Activated T-cell treated with anti-CD3 and anti-CD28 coated beads, Interleukin-2, amount 50 U/mL, for 24 hours (primary cell): ENCODE measurements at regions not wholly inside any gene's neighbourhood (a gene's known extent, or its start where the extent isn't known, plus 50 kb on each side); places are given as distances from the start of the nearest gene placed in this dataset.

Source experiments
- DNase-seq: peaks from one replicate; pipeline ENCODE4 v3.0.0-alpha.2; 2020
- H3K27ac Mint-ChIP-seq: 2 replicates; pipeline ENCODE4 v1.8.0; 2020; ENCODE audit warnings: mild to moderate bottlenecking, mixed read lengths
- H3K27me3 Mint-ChIP-seq: 2 replicates; pipeline ENCODE4 v1.8.0; 2020; ENCODE audit warnings: mixed read lengths
- H3K36me3 Mint-ChIP-seq: 2 replicates; pipeline ENCODE4 v1.8.0; 2020; ENCODE audit warnings: low read depth, mixed read lengths
- H3K4me1 Mint-ChIP-seq: 2 replicates; pipeline ENCODE4 v1.8.0; 2020; ENCODE audit warnings: low read depth, mixed read lengths
- H3K4me3 Mint-ChIP-seq: 2 replicates; pipeline ENCODE4 v1.8.0; 2020; ENCODE audit warnings: mild to moderate bottlenecking, moderate library complexity, mixed read lengths
- H3K9me3 Mint-ChIP-seq: 2 replicates; pipeline ENCODE4 v1.8.0; 2020; ENCODE audit warnings: mixed read lengths

DNA sequence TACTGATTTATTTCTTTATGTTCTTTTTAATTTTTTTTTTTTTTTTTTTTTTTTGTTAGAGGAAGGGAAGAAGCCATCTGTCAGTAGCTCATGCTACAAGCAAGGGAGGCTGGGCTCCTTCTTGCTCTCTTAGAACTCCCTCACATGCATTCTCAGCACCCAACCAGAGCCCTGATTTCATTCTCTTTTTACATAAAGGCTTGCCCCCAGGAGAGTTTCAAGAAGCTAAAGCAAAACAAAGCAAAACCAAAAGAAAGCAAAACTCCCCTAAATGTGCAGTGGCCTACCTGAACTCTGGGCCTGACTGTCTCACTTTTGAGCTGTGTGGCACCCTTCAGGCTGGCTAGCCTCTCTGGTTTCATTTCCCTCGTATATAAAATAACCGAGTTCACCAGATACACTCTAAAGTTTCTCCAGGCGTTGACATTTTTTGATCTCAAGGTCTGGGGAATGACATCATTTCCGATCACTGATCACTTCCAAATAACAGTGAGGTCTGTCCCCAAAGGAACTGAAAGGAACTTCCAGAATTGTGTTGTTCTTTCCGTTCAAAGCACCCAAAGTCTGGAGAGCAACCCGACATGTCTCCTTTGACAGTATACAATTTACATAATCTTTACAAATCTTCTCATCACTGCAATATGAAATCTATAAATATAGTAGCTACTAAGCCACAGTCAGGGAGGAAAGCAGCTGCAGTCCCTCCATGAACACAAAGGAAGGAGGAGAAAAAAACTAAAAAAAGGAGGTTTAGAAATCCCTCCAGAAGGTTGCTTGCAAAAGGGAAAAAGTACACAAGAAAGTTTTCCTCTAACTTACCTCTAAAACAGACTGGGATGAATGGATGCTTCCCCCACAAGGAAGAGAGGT lies 145.6 kb upstream of the NCK2 start:
- Mint-ChIP-seq H3K36me3 (no peaks in the 10 kb centered on the region), H3K9me3 (no peaks in the 10 kb centered on the region), H3K4me3 (no peak overlapping the region), H3K27me3 (no peaks in the 10 kb centered on the region), H3K4me1 (peaks cover 38% of the 10 kb centered on the region), H3K27ac (no peak overlapping the region)
- DNase-seq, result no peak

DNA sequence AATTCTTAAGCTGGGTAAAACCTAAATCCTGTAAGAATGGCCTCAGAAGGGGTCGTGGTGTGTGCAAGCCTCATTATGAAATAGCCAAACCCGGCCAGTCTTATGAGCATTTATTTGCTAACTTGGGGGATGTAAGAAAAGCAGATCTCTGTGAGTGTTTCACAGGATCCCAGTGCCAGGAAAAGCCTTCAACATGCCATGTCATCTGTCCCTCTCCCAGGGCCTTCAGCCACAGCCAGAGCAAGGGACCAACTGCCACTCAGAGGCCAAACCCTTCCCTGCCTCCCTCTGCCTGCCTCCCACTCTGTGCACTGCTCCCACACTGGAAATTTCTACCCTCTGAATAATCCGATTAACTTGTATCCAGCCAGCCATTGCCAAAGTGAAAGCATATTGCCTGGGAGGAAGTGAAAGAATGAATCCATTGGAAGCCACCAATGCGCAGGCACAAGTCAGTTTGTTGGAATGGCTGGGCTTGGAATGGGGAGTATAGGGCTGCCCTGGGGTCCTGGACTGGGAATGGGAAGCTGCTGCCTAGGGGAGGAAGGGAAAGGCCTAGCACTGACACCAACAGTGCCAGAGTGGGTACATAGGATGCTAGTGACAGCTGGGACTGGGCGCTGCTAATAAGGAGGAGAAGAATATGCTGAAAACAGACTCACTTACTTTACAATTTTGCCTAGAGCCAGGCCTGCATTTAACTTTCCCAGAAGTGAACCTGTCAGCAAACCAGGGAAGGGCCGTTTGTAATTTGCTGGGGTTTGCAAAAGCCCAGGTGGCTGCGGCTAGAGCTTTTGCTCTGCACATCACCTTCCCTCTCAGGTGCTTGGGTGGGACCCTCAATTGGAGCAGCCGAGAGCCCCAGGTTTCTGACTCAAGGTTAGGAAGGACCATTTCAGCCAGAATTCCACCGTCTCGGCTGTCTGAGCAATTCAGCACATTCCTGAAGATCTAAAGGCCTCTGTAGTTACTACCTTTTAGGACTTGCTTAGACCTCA lies 146.6 kb upstream of the NCK2 start:
- no peak for DNase-seq
- Mint-ChIP-seq H3K4me3 (no peak overlapping the region), H3K4me1 (peaks cover 40% of the 10 kb centered on the region), H3K9me3 (no peaks in the 10 kb centered on the region), H3K27me3 (no peaks in the 10 kb centered on the region), H3K36me3 (no peaks in the 10 kb centered on the region), H3K27ac (peak overlapping the region; percentile 31)

DNA sequence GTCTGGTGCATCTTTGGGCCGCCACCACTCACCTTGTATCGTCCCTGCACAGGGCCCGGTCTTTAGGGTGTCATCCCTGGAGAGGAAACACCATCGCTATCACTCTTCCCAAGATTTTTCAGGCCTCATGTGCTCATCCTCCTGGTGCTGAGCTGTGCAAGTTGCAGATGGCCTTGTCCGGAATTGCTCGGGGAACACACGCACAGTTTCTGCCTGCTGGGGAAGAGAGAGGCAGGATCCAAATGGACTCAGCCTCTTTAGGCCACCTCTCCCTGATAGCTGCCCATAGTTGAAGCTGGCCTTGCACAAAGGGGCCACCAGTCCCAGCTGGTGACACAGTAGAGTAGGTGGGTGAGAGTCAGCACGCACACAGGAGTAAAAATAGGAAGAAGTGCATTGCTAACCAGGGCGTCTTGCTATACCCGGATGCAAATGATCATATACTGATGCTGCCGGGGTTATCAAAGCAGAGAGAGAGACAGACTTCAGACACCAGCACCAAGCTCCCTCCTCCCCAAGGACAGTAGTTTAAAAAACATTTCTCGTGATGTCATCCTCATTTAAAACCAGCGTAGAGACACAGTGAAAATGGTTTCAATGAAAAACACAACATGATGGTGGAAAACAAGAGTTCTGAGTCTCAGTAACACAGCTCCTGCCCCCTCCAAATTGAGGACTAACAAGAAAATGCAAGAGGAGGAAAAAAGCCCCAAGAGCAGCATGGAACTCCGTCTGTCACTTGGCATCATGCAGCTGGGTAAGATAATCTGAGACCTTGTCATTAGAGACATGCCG lies 147.5 kb upstream of the NCK2 start:
- no peaks in the 10 kb centered on the region for H3K36me3 Mint-ChIP-seq
- no peaks in the 10 kb centered on the region for H3K9me3 Mint-ChIP-seq
- H3K4me1 Mint-ChIP-seq, result peaks cover 41% of the 10 kb centered on the region
- DNase-seq, result no peak
- H3K27me3 Mint-ChIP-seq, result no peaks in the 10 kb centered on the region
- H3K4me3 Mint-ChIP-seq, result no peak overlapping the region
- H3K27ac Mint-ChIP-seq, result peak overlapping the region; percentile 32

DNA sequence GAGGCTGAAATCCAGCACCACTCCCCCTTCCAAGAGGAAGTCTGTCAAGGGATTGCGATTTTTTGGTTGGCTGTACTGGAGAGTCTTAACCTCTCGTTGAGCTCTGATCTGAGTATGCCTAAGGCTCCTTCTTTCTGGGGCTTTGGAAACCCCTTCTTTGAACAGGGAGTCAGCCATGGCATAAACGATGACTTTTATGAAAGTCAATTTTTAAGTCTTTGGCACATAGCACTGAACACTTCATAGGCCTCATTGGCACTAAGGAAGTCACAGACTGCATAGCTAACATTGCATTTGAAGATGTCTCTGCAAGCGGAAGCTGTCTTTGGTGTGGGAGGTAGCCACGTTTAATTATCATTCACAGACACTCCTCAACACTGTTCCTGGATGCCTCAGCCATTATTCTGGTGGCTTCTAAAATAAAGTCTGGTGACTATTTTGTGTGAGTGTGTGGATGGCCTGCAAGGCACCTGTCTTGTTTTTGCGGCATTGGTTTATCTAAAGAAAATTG lies 148.2 kb upstream of the NCK2 start:
- no peak for DNase-seq
- H3K27me3 Mint-ChIP-seq, result no peaks in the 10 kb centered on the region

DNA sequence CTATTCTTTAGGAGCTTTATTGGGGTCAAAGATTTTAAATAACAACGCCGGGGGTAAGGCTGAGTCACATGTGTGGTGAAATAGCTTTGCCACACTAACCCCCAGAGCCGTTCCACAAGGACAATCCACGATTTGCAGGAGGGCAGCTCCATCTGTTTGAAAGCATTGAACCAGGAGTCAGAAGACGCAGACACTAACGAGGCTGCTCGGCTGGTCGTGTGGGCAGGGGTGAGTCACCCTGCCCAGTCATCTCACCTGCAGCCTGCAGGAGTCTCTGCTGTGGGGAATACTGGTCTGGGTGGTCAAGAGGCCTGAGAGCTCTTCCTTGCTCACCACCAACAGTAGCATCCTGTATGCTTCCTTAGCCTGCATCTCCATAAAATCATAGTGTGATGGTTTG lies 149.2 kb upstream of the NCK2 start:
- H3K27me3 Mint-ChIP-seq, result no peaks in the 10 kb centered on the region
- no peaks in the 10 kb centered on the region for H3K36me3 Mint-ChIP-seq
- no peaks in the 10 kb centered on the region for H3K9me3 Mint-ChIP-seq
- peaks cover 48% of the 10 kb centered on the region for H3K4me1 Mint-ChIP-seq
- H3K4me3 Mint-ChIP-seq, result no peak overlapping the region
- H3K27ac Mint-ChIP-seq, result no peak overlapping the region
- no peak for DNase-seq

More for the DNA sequence above, 148.2 kb upstream of the NCK2 start:
- Mint-ChIP-seq H3K4me3 (no peak overlapping the region), H3K9me3 (no peaks in the 10 kb centered on the region), H3K36me3 (no peaks in the 10 kb centered on the region), H3K27ac (peak overlapping the region; percentile 32), H3K4me1 (peaks cover 42% of the 10 kb centered on the region)

DNA sequence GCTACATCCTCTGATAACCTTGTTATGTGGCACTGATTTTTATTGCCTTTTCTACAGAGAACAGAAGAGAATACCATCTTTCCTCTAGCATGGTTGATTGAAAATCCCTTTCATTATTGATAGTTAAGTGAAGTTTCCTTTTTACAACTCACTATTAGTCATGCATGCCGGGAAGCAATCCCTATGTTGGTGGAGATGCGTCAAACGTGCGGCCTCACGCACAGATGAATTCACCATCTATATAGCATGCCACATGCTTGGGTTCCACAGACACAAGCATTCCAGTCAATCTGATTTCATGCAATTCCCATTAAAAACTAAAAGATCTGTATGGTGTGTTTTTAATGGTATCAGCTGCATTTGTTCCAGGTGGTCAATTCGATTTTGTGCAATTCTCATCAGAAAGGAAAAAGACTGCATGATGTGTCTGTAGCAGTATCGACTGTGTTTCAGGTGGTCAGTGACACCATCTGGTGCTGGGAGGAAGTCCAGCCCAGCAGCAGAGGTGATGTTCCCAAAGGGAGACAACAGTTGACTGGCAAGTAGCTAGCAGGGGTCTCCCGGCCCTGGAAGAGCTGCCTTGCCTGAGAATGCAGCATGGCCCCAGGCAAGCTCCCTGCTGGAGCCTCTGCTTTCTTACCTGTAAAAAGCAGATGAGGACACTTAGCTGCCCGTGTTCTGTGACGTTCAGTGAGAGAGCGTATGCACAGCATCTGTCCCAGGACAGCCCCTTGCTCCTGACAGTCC lies 151.3 kb upstream of the NCK2 start:
- Mint-ChIP-seq H3K9me3 (peaks cover 9% of the 10 kb centered on the region), H3K4me3 (no peak overlapping the region), H3K27me3 (no peaks in the 10 kb centered on the region), H3K4me1 (peaks cover 45% of the 10 kb centered on the region), H3K27ac (no peak overlapping the region), H3K36me3 (no peaks in the 10 kb centered on the region)
- no peak for DNase-seq

DNA sequence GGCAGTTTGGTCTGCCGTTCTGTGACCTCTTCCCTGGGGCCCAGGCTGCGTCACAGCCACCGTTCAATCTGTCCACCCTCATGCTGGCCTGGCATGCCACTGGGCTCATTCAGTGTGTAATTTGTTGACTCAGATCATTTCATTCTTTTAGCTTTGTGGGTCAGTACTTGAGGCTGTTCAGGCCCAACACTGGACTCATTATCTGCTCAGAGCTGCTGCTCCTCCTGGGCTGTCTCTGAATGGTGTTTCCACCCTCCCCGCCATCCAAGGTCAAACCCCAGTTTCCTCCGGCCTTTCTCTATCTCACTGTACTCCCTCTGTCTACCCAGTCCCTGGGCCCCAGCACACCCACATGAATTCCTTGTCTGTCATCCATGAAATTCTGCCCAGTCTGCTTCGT lies 152.4 kb upstream of the NCK2 start:
- Mint-ChIP-seq H3K4me1 (peaks cover 37% of the 10 kb centered on the region), H3K27me3 (no peaks in the 10 kb centered on the region), H3K27ac (no peak overlapping the region), H3K36me3 (no peaks in the 10 kb centered on the region), H3K9me3 (peaks cover 15% of the 10 kb centered on the region), H3K4me3 (no peak overlapping the region)
- no peak for DNase-seq

DNA sequence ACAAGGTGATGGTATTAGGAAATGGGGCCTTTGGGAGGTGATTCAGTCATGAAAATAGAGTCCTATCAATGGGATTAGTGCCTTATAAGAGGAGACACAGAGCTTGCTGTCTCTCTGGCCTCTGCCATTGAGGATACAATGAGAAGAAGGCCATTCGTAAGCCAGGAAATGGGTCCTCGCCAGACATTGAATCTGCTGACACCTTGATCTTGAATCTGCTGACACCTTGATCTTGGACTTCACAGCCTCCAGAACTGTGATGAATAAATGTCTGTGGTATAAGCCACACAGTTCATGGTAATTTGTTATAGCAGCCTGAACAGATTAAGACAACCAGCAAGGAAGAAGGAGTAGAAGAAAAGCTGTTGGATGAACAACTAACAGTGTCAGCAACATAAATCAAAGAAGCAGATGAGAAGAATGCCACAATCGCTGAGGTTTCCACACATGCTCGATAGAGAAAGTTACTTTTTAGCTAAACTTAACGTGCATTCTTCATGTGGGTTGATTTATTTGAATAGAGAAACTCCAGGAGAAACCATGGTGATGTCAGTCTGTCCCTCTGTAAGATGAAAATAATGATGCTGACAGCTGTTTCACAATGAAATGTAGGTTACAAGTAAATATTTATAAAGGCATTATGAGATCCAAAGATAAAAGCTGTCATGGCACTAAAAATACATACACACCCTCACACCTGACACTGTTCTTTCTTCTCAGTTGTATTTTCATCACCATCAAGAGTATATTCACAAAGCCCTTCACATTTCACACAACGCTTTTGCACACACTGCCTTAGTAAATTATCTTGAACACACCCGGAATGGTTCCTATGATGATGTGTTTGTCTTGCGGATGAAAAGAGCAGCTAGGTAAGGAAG lies 153.7 kb upstream of the NCK2 start:
- no peaks in the 10 kb centered on the region for H3K36me3 Mint-ChIP-seq
- H3K27ac Mint-ChIP-seq, result no peak overlapping the region
- peaks cover 16% of the 10 kb centered on the region for H3K9me3 Mint-ChIP-seq
- no peaks in the 10 kb centered on the region for H3K27me3 Mint-ChIP-seq
- DNase-seq, result no peak
- H3K4me3 Mint-ChIP-seq, result no peak overlapping the region
- H3K4me1 Mint-ChIP-seq, result peaks cover 24% of the 10 kb centered on the region

DNA sequence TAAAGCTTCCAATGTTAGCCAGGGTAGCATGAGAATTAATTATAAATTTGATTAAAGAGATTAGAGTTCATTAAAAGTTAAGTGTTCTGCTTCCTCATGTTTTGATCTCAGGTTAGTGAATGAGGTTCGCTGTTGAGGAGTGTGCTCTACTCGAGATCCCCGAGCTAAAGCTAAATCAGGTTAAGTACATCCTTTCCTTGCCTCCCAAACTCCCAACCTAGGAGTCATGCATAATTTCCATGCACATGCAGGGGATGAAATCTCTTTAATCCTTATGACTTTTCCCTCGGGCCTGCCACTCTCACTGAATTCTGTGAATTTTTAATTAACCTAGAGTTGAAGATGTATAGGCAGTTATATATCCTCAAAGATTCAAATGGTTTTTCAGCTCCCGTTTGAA lies 156.1 kb upstream of the NCK2 start:
- Mint-ChIP-seq H3K4me1 (peaks cover 29% of the 10 kb centered on the region), H3K36me3 (no peaks in the 10 kb centered on the region), H3K4me3 (no peak overlapping the region), H3K9me3 (peaks cover 16% of the 10 kb centered on the region), H3K27ac (no peak overlapping the region), H3K27me3 (no peaks in the 10 kb centered on the region)
- DNase-seq, result no peak

DNA sequence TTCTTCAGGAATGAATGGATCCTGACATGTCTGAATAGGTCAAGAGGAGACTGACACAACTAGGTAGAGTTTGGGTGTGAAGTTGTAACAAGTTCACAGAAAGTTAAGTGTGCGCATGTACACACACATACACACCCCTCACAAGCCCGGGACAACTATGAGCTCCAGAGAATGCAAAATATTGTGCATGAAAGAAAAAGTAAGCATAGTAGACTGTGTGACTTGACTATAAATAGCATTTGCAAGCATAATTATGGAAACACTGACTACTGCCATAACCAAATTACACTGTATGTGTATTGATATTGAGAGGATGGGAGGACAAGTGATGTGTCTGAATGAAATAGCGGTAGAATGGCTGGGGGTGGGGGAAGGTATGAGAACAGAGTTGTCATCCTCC lies 157.1 kb upstream of the NCK2 start:
- H3K27ac Mint-ChIP-seq, result no peak overlapping the region
- no peak overlapping the region for H3K4me3 Mint-ChIP-seq
- no peaks in the 10 kb centered on the region for H3K36me3 Mint-ChIP-seq
- peaks cover 35% of the 10 kb centered on the region for H3K4me1 Mint-ChIP-seq
- H3K27me3 Mint-ChIP-seq, result no peaks in the 10 kb centered on the region
- peaks cover 16% of the 10 kb centered on the region for H3K9me3 Mint-ChIP-seq
- DNase-seq, result no peak

DNA sequence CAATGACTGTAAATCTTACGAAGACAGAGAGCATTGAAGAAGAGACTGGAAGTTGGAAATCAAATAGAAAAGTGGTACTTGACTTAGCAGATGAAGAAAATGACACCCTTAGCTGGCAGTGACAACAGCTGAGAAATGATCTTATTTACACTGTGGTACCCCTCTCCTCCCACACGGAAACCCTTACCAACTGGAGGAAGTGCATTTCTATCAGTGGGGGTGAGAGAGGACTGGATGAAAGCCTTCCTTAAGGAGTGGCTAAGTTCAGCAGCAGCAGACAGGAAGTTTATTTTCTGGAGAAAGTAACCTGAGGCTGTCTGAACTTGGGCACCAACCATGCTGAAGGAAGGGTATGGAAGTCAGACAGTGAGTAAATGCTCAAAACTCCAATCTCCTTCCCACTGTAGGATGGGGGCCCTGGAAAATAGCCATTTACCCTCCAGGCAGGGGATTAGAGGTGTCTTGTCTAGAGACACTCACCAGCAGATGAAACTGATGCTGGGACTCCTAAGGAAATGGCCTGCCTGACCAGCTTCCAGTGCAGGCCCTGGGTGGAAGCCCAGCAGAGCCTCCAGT lies 160.2 kb upstream of the NCK2 start:
- DNase-seq, result no peak
- Mint-ChIP-seq H3K9me3 (peaks cover 15% of the 10 kb centered on the region), H3K4me3 (no peak overlapping the region), H3K36me3 (no peaks in the 10 kb centered on the region), H3K27me3 (no peaks in the 10 kb centered on the region), H3K27ac (peak overlapping the region; percentile 18), H3K4me1 (peaks cover 37% of the 10 kb centered on the region)

DNA sequence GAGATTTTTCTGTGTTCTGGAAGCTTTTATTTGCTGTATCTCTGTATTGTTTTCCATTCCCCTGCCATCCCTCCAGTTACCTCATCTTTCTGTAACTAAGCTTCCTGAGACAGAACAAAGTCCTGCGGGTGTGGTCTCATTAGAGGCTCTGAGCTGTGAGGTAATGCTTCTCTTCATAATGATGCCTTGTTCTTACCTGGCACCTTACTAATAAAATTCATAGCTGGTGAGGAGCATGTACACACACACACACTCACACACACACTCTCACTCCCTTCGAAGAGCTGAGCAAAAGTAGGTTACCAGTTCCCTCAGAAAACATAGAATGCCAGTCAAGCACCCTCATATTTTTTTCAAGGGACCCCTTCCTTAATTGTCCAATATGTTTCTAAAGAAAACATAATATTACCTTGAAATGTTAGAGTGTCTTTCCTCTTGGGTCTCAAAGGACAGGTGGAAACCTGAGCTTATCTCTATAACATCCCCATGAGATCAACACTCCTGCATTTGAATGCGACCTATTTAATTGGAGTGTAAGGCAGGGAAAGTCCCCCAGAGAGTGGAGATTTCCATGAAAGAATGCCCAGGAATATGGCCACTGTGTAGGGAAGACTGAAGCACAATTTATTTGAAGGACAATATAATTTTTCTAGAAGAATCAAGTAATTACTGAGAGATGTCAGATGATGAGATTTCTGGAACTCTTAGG lies 161.6 kb upstream of the NCK2 start:
- peaks cover 32% of the 10 kb centered on the region for H3K4me1 Mint-ChIP-seq
- peaks cover 7% of the 10 kb centered on the region for H3K9me3 Mint-ChIP-seq
- H3K27ac Mint-ChIP-seq, result no peak overlapping the region
- H3K27me3 Mint-ChIP-seq, result no peaks in the 10 kb centered on the region
- no peak overlapping the region for H3K4me3 Mint-ChIP-seq
- H3K36me3 Mint-ChIP-seq, result no peaks in the 10 kb centered on the region
- no peak for DNase-seq
